T-helper 2 cell treated with Interferon-gamma antibody and Interleukin-4, amounts not matched to agents 5 μg/mL and 100 μg/mL, for 36 hours (primary cell): ENCODE measurements at regions not wholly inside any gene's neighbourhood (a gene's known extent, or its start where the extent isn't known, plus 50 kb on each side); places are given as distances from the start of the nearest gene placed in this dataset.
"Not testable (repeated sequence)": the region's sequence is repeated elsewhere in the genome, so short reads cannot be mapped to it uniquely, and the experiment has no call there.

Source experiments
- DNase-seq: peaks from one replicate; pipeline ENCODE4 v3.0.0; 2021; ENCODE audit warnings: low spot score
- H3K27ac Mint-ChIP-seq: one replicate; pipeline ENCODE4 v1.8.0; 2021; ENCODE audit warnings: mild to moderate bottlenecking, mixed read lengths
- H3K27me3 Mint-ChIP-seq: one replicate; pipeline ENCODE4 v1.8.0; 2021; ENCODE audit warnings: low read depth, mixed read lengths
- H3K36me3 Mint-ChIP-seq: one replicate; pipeline ENCODE4 v1.8.0; 2021; ENCODE audit warnings: low read depth, mixed read lengths
- H3K4me1 Mint-ChIP-seq: one replicate; pipeline ENCODE4 v1.8.0; 2021; ENCODE audit warnings: low read depth, mixed read lengths
- H3K4me3 Mint-ChIP-seq: one replicate; pipeline ENCODE4 v1.8.0; 2022; ENCODE audit warnings: mild to moderate bottlenecking, moderate library complexity, mixed read lengths
- H3K9me3 Mint-ChIP-seq: one replicate; pipeline ENCODE4 v1.8.0; 2021; ENCODE audit warnings: mixed read lengths

DNA sequence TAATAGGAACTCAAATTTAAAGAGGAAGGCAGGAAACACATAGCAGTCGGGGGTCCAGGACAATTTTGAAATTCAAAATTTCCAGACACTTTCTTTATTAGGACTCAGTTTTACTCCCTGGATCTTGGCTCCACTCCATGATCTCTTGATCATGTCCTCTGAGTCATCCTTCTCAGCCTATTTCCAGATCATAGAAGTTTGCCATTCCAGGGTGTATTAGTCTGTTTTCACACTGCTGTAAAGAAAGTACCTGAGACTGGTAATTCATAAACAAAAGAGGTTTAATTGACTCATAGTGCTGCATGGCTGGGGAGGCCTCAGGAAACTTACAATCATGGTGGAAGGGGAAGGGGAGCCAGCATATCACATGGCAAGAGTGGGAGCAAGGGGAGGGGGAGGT, 564.7 kb upstream of the ACTRT1 start:
- no peaks in the 10 kb centered on the region for H3K4me1 Mint-ChIP-seq
- H3K36me3 Mint-ChIP-seq: no peaks in the 10 kb centered on the region
- no peaks in the 10 kb centered on the region for H3K9me3 Mint-ChIP-seq
- H3K27ac Mint-ChIP-seq: no peak overlapping the region
- H3K4me3 Mint-ChIP-seq: no peak overlapping the region
- H3K27me3 Mint-ChIP-seq: no peaks in the 10 kb centered on the region
- no peak for DNase-seq

DNA sequence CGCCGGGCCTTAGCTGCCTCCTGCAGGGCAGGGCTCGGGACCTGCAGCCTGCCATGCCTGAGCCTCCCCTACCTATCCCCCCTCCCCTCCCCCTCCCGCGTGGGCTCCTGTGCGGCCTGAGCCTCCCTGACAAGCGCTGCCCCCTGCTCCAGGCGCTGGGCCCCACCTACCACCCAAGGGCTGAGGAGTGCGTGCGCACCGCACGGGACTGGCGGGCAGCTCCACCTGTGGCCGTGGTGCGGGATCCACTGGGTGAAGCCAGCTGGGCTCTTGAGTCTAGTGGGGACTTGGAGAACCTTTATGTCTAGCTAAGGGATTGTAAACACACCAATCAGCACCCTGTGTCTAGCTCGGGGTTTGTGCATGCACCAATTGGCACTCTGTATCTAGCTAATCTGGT, 554.6 kb upstream of the ACTRT1 start:
- H3K36me3 Mint-ChIP-seq, H3K27ac Mint-ChIP-seq, H3K4me3 Mint-ChIP-seq, H3K9me3 Mint-ChIP-seq, DNase-seq, H3K4me1 Mint-ChIP-seq, H3K27me3 Mint-ChIP-seq: not testable (repeated sequence)

DNA sequence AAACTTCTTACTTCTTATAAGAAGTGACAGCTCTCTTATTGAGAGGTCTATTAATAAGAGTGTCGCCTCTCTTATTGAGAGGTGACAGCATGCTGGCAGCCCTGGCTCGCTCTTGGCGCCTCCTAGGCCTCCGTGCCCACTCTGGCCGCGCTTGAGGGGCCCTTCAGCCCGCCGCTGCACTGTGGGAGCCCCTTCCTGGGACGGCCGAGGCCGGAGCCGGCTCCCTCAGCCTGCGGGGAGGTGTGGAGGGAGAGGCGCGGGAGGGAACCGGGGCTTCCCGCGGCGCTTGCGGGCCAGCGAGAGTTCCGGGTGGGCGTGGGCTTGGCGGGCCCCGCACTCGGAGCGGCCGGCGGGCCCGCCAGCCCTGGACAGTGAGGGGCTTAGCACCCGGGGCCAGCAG, 554.2 kb upstream of the ACTRT1 start:
- not testable (repeated sequence) for H3K4me3 Mint-ChIP-seq, H3K4me1 Mint-ChIP-seq, H3K9me3 Mint-ChIP-seq, DNase-seq, H3K27me3 Mint-ChIP-seq, H3K36me3 Mint-ChIP-seq, H3K27ac Mint-ChIP-seq

GRCh38 chrX:128601706-128602105, 549.5 kb upstream of the ACTRT1 start:
- Mint-ChIP-seq H3K9me3 (no peaks in the 10 kb centered on the region), H3K27me3 (no peaks in the 10 kb centered on the region), H3K4me1 (no peaks in the 10 kb centered on the region), H3K36me3 (no peaks in the 10 kb centered on the region), H3K4me3 (no peak overlapping the region), H3K27ac (no peak overlapping the region)
- DNase-seq: no peak

- H3K9me3 Mint-ChIP-seq: no peaks in the 10 kb centered on the region
- H3K4me3 Mint-ChIP-seq: no peak overlapping the region
- DNase-seq: no peak
- no peaks in the 10 kb centered on the region for H3K4me1 Mint-ChIP-seq
- H3K27me3 Mint-ChIP-seq: no peaks in the 10 kb centered on the region
- H3K36me3 Mint-ChIP-seq: no peaks in the 10 kb centered on the region
- no peak overlapping the region for H3K27ac Mint-ChIP-seq
Observed at GRCh38 chrX:128599632-128600031, 547.4 kb upstream of the ACTRT1 start.

- Mint-ChIP-seq H3K9me3 (no peaks in the 10 kb centered on the region), H3K36me3 (no peaks in the 10 kb centered on the region), H3K4me1 (no peaks in the 10 kb centered on the region), H3K27ac (no peak overlapping the region), H3K4me3 (no peak overlapping the region), H3K27me3 (no peaks in the 10 kb centered on the region)
- no peak for DNase-seq
Observed at GRCh38 chrX:128582036-128582435, 529.8 kb upstream of the ACTRT1 start.

DNA sequence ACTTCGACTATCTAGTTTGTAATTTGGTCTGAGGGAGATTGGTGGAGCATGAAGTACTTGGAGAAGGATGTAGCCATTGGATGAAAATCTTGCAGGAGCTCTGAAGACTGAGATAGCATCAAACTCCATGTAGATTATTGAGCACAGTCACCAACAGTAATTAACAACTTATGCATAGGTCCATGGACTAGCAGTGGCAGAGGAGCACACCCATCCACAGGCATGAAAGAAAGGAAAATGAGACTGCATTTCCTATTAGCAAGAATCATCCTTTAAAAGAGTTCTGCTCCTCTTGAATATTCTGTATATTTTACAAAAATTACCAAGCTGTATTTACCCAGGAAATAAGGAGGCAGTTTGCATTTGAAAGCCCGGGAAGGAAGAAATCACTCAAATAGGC, 529.4 kb upstream of the ACTRT1 start:
- Mint-ChIP-seq H3K9me3 (no peaks in the 10 kb centered on the region), H3K27ac (no peak overlapping the region), H3K36me3 (no peaks in the 10 kb centered on the region), H3K4me3 (no peak overlapping the region), H3K4me1 (no peaks in the 10 kb centered on the region), H3K27me3 (no peaks in the 10 kb centered on the region)
- DNase-seq: no peak

DNA sequence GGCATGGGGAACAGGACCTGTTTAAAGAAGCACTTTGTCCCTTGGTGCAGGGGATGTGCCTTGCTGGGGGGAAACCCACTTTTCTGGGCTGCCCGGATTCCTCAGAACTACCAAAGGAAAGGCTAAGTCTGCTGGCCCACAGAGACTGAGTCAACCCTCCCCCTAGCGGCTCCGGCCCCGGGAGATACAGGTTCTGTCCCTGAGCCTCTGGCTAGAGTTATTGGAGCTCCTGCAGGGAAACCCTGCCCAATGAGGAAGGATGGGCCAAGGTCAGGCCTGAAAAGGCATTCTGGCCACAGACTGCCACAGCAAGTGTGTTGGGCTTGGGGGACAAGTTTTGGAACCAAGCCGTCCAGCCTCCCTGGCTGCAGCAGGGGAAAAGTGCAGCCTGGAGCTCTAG, 490.9 kb upstream of the ACTRT1 start:
- no peak overlapping the region for H3K27ac Mint-ChIP-seq
- DNase-seq: no peak
- H3K4me1 Mint-ChIP-seq: no peaks in the 10 kb centered on the region
- no peaks in the 10 kb centered on the region for H3K36me3 Mint-ChIP-seq
- H3K4me3 Mint-ChIP-seq: no peak overlapping the region
- H3K9me3 Mint-ChIP-seq: peaks cover 3% of the 10 kb centered on the region
- H3K27me3 Mint-ChIP-seq: no peaks in the 10 kb centered on the region

GRCh38 chrX:128518508-128518907, 466.3 kb upstream of the ACTRT1 start:
- Mint-ChIP-seq H3K4me3 (no peak overlapping the region), H3K27ac (no peak overlapping the region), H3K9me3 (no peaks in the 10 kb centered on the region), H3K4me1 (no peaks in the 10 kb centered on the region), H3K27me3 (no peaks in the 10 kb centered on the region), H3K36me3 (no peaks in the 10 kb centered on the region)
- no peak for DNase-seq

GRCh38 chrX:128517691-128518090, 465.5 kb upstream of the ACTRT1 start:
- no peaks in the 10 kb centered on the region for H3K27me3 Mint-ChIP-seq
- no peak overlapping the region for H3K4me3 Mint-ChIP-seq
- H3K4me1 Mint-ChIP-seq: no peaks in the 10 kb centered on the region
- no peak for DNase-seq
- H3K9me3 Mint-ChIP-seq: no peaks in the 10 kb centered on the region
- no peak overlapping the region for H3K27ac Mint-ChIP-seq
- no peaks in the 10 kb centered on the region for H3K36me3 Mint-ChIP-seq

- H3K9me3 Mint-ChIP-seq: no peaks in the 10 kb centered on the region
- H3K36me3 Mint-ChIP-seq: no peaks in the 10 kb centered on the region
- H3K4me3 Mint-ChIP-seq: no peak overlapping the region
- H3K27ac Mint-ChIP-seq: no peak overlapping the region
- no peaks in the 10 kb centered on the region for H3K27me3 Mint-ChIP-seq
- no peaks in the 10 kb centered on the region for H3K4me1 Mint-ChIP-seq
- DNase-seq: no peak
Observed at GRCh38 chrX:128504496-128504895, 452.3 kb upstream of the ACTRT1 start.

GRCh38 chrX:128464116-128464515, 411.9 kb upstream of the ACTRT1 start:
- no peak overlapping the region for H3K4me3 Mint-ChIP-seq
- H3K27ac Mint-ChIP-seq: no peak overlapping the region
- no peaks in the 10 kb centered on the region for H3K27me3 Mint-ChIP-seq
- DNase-seq: no peak
- no peaks in the 10 kb centered on the region for H3K9me3 Mint-ChIP-seq
- no peaks in the 10 kb centered on the region for H3K36me3 Mint-ChIP-seq
- no peaks in the 10 kb centered on the region for H3K4me1 Mint-ChIP-seq

GRCh38 chrX:128460835-128461234, 408.6 kb upstream of the ACTRT1 start:
- DNase-seq: no peak
- Mint-ChIP-seq H3K9me3 (no peaks in the 10 kb centered on the region), H3K36me3 (no peaks in the 10 kb centered on the region), H3K27ac (no peak overlapping the region), H3K27me3 (no peaks in the 10 kb centered on the region), H3K4me1 (no peaks in the 10 kb centered on the region), H3K4me3 (no peak overlapping the region)

DNA sequence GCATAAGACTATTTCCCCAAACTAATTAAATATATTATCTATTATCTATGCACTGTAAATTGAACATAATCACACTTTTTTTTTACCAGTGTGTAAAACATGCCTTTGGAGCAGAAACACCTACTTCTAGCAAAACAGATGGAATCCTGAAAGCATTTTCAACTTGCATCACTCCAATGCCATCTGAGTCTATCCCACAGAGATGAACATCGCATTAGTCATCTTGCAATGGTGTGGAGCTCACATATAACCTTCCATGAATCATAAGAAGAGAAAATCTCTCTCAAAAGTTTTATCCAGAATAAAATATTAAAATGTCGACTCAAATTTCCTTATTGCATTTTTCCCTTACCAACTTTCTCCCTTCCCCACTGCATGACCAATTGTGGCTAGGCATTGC, 406.7 kb upstream of the ACTRT1 start:
- no peak overlapping the region for H3K27ac Mint-ChIP-seq
- no peaks in the 10 kb centered on the region for H3K36me3 Mint-ChIP-seq
- no peak overlapping the region for H3K4me3 Mint-ChIP-seq
- DNase-seq: no peak
- H3K9me3 Mint-ChIP-seq: peaks cover 12% of the 10 kb centered on the region
- no peaks in the 10 kb centered on the region for H3K4me1 Mint-ChIP-seq
- no peaks in the 10 kb centered on the region for H3K27me3 Mint-ChIP-seq

- no peak for DNase-seq
- Mint-ChIP-seq H3K27ac (no peak overlapping the region), H3K4me3 (no peak overlapping the region), H3K27me3 (no peaks in the 10 kb centered on the region), H3K9me3 (peaks cover 13% of the 10 kb centered on the region), H3K36me3 (no peaks in the 10 kb centered on the region), H3K4me1 (no peaks in the 10 kb centered on the region)
Observed at GRCh38 chrX:128457674-128458073, 405.5 kb upstream of the ACTRT1 start.

DNA sequence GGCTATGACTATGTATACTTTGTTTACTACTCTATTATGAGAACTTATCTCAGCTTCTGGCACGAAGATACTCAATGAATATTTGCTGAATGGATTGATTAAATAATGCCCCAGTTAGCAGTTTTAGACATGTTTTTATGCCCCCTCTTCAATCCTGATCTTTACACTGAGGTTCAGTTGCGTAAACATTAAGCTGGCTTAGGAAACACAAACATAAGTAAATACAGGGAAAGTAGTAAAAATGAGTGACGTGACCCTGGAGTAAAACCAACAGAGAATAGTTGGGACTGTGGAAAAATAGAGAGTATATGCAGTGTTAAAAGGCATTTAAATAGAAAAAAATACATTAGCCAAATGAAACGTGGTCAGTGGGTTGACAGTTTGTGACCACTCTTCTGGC, 387.0 kb upstream of the ACTRT1 start:
- no peak for DNase-seq
- H3K36me3 Mint-ChIP-seq: no peaks in the 10 kb centered on the region
- H3K27ac Mint-ChIP-seq: no peak overlapping the region
- no peak overlapping the region for H3K4me3 Mint-ChIP-seq
- H3K27me3 Mint-ChIP-seq: no peaks in the 10 kb centered on the region
- no peaks in the 10 kb centered on the region for H3K4me1 Mint-ChIP-seq
- H3K9me3 Mint-ChIP-seq: no peaks in the 10 kb centered on the region
